ENCODE measurements at regions not wholly inside any gene's neighbourhood (a gene's known extent, or its start where the extent isn't known, plus 50 kb on each side); places are given as distances from the start of the nearest gene placed in this dataset.
"Not testable (repeated sequence)": the region's sequence is repeated elsewhere in the genome, so short reads cannot be mapped to it uniquely, and the experiment has no call there.

GRCh38 chr12:131646444-131646843 is 64.4 kb upstream of the SFSWAP start:
- TF ChIP-seq CTCF, POLR2A (IDR thresholded peaks at IDR 0.05): not testable (repeated sequence)

Data from uterus (tissue), 2 donors.